BLaER1 (cell line): ENCODE measurements at regions not wholly inside any gene's neighbourhood (a gene's known extent, or its start where the extent isn't known, plus 50 kb on each side); places are given as distances from the start of the nearest gene placed in this dataset.

Experiments
- H3K27ac ChIP-seq: shearing (Covaris generic); formaldehyde crosslinking; 2 replicates; pipeline ENCODE4 v1.8.1; 2022
- H3K27me3 ChIP-seq: shearing (Covaris generic); formaldehyde crosslinking; 2 replicates; pipeline ENCODE4 v1.8.1; 2022
- H3K36me3 ChIP-seq: shearing (Covaris generic); formaldehyde crosslinking; 2 replicates; pipeline ENCODE4 v1.8.1; 2022
- H3K4me1 ChIP-seq: shearing (Covaris generic); formaldehyde crosslinking; 2 replicates; pipeline ENCODE4 v1.8.1; 2022
- H3K4me2 ChIP-seq: shearing (Covaris generic); formaldehyde crosslinking; 2 replicates; pipeline ENCODE4 v1.8.1; 2022
- H3K4me3 ChIP-seq: shearing (Covaris generic); formaldehyde crosslinking; 2 replicates; pipeline ENCODE4 v1.8.1; 2022
- H3K9ac ChIP-seq: shearing (Covaris generic); formaldehyde crosslinking; 2 replicates; pipeline ENCODE4 v1.8.1; 2022
- H3K9me3 ChIP-seq: shearing (Covaris generic); formaldehyde crosslinking; 2 replicates; pipeline ENCODE4 v1.8.1; 2022
- H4K20me1 ChIP-seq: shearing (Covaris generic); formaldehyde crosslinking; 2 replicates; pipeline ENCODE4 v1.8.1; 2022
- Cebpa-rat ChIP-seq: shearing (Covaris generic); IDR thresholded peaks from 2 replicates; pipeline ENCODE4 v1.8.1; 2022

DNA sequence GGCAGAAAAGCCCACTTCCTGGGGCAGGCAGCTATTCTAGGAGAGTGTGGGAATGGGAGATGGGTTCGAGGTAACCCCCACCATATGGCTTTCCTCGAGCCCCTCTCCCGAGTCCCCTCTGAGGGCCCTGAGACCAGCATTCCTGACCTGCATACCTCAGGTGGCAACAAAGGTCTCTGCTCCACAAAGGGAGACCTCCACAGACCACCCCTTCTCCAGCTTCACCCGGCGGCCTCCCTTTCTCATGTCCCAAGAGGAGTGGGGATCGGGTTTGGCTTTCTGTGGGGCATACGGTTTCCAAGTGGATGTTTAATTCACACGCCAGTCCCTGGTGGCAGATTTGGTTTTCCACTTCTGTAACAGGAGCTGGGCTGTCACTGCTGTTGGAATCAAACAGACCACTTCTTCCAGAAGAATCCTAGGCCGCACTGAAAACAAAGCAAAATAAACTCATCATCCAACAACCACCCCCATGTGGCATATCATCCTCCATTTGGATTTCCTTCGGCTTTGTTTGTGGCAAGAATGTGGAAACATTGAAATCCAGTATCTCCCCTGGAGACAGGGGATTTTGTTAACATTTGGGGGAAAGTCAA is 83.2 kb downstream of the DLL1 start:
- no peak overlapping the region for H3K27ac ChIP-seq
- no peak overlapping the region for H3K4me2 ChIP-seq
- no peaks in the 10 kb centered on the region for H4K20me1 ChIP-seq
- no peaks in the 10 kb centered on the region for H3K27me3 ChIP-seq
- no peak for TF ChIP-seq Cebpa-rat
- H3K9me3 ChIP-seq, result 0 out of 2 replicates have a peak, but pooled peaks cover 6% of the 10 kb centered on the region
- H3K4me3 ChIP-seq, result no peak overlapping the region
- no peak overlapping the region for H3K9ac ChIP-seq
- H3K4me1 ChIP-seq, result no peaks in the 10 kb centered on the region; the same call in 1 of the 2 replicates
- H3K36me3 ChIP-seq, result no peaks in the 10 kb centered on the region

DNA sequence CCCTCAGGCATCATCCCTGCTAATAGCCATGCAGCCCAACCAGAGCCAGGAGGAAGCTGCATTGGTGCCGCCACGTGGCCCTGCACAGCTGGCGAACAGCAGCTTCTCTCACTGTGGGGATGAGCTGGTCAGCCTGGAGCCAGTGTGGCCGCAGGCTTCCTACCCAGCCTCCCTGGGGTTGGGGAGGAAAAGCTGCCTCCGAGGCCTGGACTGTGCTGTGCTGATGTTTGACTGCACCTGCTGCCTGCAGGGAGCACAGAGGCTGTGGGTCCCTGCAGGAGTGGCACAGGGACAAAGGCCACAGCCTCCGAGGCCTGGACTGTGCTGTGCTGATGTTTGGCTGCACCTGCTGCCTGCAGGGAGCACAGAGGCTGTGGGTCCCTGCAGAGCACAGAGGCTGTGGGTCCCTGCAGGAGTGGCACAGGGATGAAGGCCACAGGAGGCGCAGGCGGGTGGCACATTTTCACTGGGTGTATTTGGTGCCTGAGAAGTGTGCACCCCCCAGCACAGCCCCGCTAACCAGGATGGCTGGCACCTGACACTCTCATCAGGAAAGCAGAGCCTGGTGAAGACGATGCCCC is 83.9 kb downstream of the DLL1 start:
- TF ChIP-seq Cebpa-rat, result no peak
- Histone ChIP-seq H3K9ac (no peak overlapping the region), H4K20me1 (no peaks in the 10 kb centered on the region), H3K9me3 (0 out of 2 replicates have a peak, but pooled peaks cover 7% of the 10 kb centered on the region), H3K4me2 (no peak overlapping the region), H3K36me3 (no peaks in the 10 kb centered on the region), H3K4me1 (no peaks in the 10 kb centered on the region; the same call in 1 of the 2 replicates), H3K27ac (no peak overlapping the region), H3K27me3 (no peaks in the 10 kb centered on the region), H3K4me3 (no peak overlapping the region)

DNA sequence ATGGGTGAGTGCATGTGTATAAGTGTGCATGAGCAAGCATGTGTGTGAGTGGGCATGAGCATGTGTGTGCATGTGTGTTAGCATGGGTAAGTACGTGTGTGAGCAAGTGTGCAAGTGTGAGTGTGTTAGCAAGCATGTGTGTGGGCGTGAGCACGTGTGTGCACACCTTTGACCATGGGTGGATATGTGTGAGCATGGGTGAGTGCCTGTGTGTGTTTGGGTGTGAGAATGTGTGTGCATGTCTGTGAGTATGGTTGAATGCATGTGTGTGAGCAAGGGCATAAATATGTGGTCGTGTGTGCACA is 84.6 kb downstream of the DLL1 start:
- no peak overlapping the region for H3K4me2 ChIP-seq
- no peak overlapping the region for H3K27ac ChIP-seq
- H3K4me3 ChIP-seq, result no peak overlapping the region
- no peaks in the 10 kb centered on the region for H3K27me3 ChIP-seq
- no peak for TF ChIP-seq Cebpa-rat
- no peak overlapping the region for H3K9ac ChIP-seq
- H3K36me3 ChIP-seq, result no peaks in the 10 kb centered on the region
- H3K9me3 ChIP-seq, result 0 out of 2 replicates have a peak, but pooled peaks cover 7% of the 10 kb centered on the region
- no peaks in the 10 kb centered on the region; the same call in 1 of the 2 replicates for H3K4me1 ChIP-seq
- no peaks in the 10 kb centered on the region for H4K20me1 ChIP-seq

DNA sequence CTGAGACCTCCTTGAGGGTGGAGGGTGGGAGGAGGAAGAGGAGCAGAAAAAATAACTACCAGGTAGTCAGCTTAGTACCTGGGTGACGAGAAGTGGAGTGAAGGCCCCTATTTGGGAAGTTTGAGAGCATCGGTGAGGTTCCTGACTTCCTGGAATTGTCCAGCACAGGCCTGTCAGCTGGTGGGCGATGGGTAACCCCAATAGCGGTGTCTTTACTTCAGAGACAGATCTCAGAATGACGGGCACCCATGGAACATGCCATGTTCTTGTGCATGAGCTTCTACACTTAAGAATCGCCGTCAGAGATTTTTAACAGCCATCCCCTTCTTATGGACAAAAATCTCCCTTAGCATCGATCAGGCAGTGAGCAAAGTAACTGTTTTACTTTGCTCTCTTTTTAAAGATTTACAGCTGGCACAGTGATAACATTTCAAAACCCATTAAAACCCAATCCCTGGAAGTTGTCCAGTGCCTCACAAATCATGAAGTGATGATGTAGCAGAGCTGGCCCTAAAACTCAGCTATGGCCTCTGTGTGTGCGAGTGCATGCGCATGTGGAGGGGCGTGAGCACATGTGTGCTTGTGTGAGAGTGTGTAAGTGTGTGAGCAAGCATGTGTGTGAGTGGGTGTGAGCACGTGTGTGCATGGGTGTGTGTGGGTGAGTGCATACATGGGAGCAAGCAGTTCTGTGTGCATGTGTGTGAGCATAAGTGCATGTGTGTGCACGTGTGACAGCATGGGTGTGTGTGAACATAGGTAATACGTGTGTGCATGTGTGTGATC is 85.2 kb downstream of the DLL1 start:
- Histone ChIP-seq H3K4me3 (no peak overlapping the region), H3K4me1 (no peaks in the 10 kb centered on the region; the same call in 1 of the 2 replicates), H3K9me3 (0 out of 2 replicates have a peak, but pooled peaks cover 7% of the 10 kb centered on the region), H3K9ac (no peak overlapping the region), H3K27me3 (no peaks in the 10 kb centered on the region), H4K20me1 (no peaks in the 10 kb centered on the region), H3K4me2 (no peak overlapping the region), H3K27ac (no peak overlapping the region), H3K36me3 (no peaks in the 10 kb centered on the region)
- TF ChIP-seq Cebpa-rat, result no peak

DNA sequence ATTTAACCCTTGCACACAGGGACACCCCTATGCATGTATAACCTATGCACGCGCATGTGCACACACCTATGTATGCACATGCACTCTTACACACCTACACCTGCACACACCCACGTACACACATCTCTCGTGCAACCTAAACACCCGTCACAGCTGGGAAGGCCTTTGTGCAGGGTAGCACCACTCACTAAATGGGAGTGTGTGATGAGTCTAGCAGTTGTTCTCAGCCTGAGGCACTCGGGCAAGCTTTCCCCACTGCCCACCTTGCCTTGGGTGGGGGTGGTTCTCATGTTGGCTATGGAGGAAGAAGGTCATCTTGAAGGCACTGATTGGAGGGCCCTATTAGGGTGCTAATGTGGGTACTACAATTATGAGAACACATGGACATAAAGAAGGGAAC is 85.8 kb downstream of the DLL1 start:
- Histone ChIP-seq H3K36me3 (no peaks in the 10 kb centered on the region), H3K4me1 (no peaks in the 10 kb centered on the region; the same call in 1 of the 2 replicates), H3K27ac (no peak overlapping the region), H3K9me3 (0 out of 2 replicates have a peak, but pooled peaks cover 7% of the 10 kb centered on the region), H3K4me3 (no peak overlapping the region), H3K27me3 (no peaks in the 10 kb centered on the region), H3K4me2 (no peak overlapping the region), H3K9ac (no peak overlapping the region), H4K20me1 (no peaks in the 10 kb centered on the region)
- TF ChIP-seq Cebpa-rat, result no peak

DNA sequence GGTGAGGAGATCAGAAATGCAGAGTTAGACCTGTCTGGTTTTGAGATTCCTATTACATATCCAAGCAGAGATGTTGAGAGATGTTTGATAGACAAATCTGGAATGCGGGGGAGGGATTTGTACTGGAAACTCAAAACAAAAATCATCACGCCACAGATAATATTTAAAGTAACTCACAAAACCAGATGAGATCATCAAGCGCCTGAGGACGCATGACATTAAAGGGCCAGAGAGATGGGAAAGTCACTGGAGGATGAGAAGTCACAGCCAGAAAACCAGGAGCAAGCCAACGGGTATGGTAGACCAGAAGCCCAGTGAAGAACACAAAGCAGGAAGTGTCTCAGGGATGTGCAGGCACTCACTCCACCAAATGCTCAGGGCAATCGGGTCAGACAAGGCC is 87.7 kb downstream of the DLL1 start:
- H3K9me3 ChIP-seq, result 0 out of 2 replicates have a peak, but pooled peaks cover 7% of the 10 kb centered on the region

DNA sequence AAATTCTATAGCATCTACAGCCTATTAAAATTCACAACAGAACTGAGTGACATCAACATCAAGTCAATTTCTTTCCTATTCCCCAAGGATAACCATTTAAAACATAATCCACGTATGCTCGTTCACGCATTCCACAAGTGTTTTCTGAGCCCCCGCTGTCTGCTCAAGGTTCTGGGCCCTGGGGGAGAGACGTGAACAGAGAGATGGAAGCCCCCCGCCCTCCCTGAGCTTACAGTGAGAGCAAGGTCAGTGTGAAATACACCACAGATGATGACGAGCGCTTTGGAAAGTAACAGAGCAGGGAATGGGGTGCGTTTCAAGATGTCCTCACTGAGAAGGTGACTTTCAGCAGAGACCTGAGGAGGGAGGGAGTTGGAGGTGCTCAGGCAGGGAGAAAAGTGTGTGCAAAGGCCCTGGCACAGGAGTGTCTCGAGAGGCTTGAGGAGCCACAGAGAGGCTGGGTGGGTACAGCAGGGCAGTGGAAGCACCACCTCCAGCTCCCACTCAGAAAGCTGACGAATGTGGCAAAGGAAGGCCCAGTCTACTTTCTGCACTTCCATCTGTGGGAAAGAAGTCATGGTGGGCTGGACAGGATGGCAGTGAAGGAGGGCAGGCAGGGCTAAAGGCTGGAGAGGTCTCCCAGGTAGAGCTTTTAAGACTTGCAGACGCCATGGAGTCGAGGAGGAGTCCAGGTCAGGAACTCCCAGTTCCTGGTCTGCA is 88.3 kb downstream of the DLL1 start:
- H3K9ac ChIP-seq, result no peak overlapping the region
- H3K4me3 ChIP-seq, result no peak overlapping the region
- no peaks in the 10 kb centered on the region for H4K20me1 ChIP-seq
- TF ChIP-seq Cebpa-rat, result no peak
- H3K4me1 ChIP-seq, result peaks cover 14% of the 10 kb centered on the region
- H3K27me3 ChIP-seq, result no peaks in the 10 kb centered on the region
- H3K36me3 ChIP-seq, result no peaks in the 10 kb centered on the region
- H3K27ac ChIP-seq, result no peak overlapping the region
- H3K9me3 ChIP-seq, result 0 out of 2 replicates have a peak, but pooled peaks cover 7% of the 10 kb centered on the region
- H3K4me2 ChIP-seq, result no peak overlapping the region

More for the DNA sequence above, 87.7 kb downstream of the DLL1 start:
- no peak overlapping the region for H3K9ac ChIP-seq
- H3K27ac ChIP-seq, result no peak overlapping the region
- H3K36me3 ChIP-seq, result no peaks in the 10 kb centered on the region
- no peak overlapping the region for H3K4me2 ChIP-seq
- H4K20me1 ChIP-seq, result no peaks in the 10 kb centered on the region
- TF ChIP-seq Cebpa-rat, result no peak
- H3K4me3 ChIP-seq, result no peak overlapping the region
- H3K27me3 ChIP-seq, result no peaks in the 10 kb centered on the region
- H3K4me1 ChIP-seq, result peaks cover 8% of the 10 kb centered on the region

DNA sequence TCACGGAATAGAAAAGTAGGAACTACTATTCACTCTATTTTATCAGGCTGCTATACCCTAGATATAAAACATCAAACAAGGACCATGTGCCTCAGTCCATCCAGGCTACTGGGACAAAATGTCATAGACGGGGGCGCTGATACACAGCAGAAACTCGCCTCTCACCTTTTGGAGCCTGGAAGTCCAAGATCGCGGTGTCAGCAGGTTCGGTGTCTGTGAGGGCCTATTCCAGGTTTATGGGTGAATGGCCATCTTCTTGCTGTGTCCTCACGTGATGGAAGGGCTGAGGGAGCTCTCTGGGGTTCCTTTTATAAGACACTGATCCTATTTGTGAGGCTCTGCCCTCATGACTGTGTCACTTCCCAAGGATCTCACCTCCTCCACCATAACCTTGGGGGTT is 89.5 kb downstream of the DLL1 start:
- no peak overlapping the region for H3K9ac ChIP-seq
- H3K27me3 ChIP-seq, result no peaks in the 10 kb centered on the region
- no peak overlapping the region for H3K4me2 ChIP-seq
- no peak overlapping the region for H3K4me3 ChIP-seq
- peaks cover 15% of the 10 kb centered on the region for H3K4me1 ChIP-seq
- H3K36me3 ChIP-seq, result no peaks in the 10 kb centered on the region
- peaks cover 9% of the 10 kb centered on the region; the same call in 1 of the 2 replicates for H3K9me3 ChIP-seq
- no peak for TF ChIP-seq Cebpa-rat
- H3K27ac ChIP-seq, result no peak overlapping the region
- H4K20me1 ChIP-seq, result no peaks in the 10 kb centered on the region

DNA sequence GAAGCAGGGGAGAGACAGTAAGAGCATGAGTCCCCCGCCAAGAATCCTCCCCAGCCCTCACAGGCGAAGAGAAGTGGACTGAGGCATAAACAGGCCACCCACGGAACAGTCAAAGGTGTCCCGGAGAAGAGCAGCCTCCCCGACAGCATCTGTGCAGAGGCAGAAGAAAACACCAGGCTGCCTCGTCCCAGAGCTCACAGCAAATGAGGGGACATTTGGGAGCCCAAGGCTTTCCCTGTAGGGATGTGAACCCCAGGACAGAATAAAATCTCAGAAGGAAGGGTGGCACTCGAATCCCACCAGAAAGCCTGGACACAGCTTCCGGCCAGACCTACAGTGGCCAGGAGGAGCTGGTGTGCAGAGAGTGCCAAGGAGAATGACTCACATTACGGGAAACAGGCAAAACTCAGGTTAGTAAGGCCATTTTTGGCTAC is 90.4 kb downstream of the DLL1 start:
- H3K4me3 ChIP-seq, result no peak overlapping the region
- peaks cover 18% of the 10 kb centered on the region for H3K9me3 ChIP-seq
- H3K4me1 ChIP-seq, result peaks cover 15% of the 10 kb centered on the region
- no peak for TF ChIP-seq Cebpa-rat
- H3K9ac ChIP-seq, result no peak overlapping the region
- H4K20me1 ChIP-seq, result no peaks in the 10 kb centered on the region
- no peak overlapping the region for H3K27ac ChIP-seq
- H3K4me2 ChIP-seq, result no peak overlapping the region
- no peaks in the 10 kb centered on the region for H3K36me3 ChIP-seq
- H3K27me3 ChIP-seq, result no peaks in the 10 kb centered on the region
